Heart right ventricle (tissue), 16 donors: ENCODE measurements at regions not wholly inside any gene's neighbourhood (a gene's known extent, or its start where the extent isn't known, plus 50 kb on each side); places are given as distances from the start of the nearest gene placed in this dataset.

Source experiments
- ATAC-seq, 8 donors: fragments of 200-7000 bp; cut with Tn5 transposase; one replicate each; pipeline ENCODE4 v1.9.1; 2020; ENCODE audit warnings: mild to moderate bottlenecking in 8 of 8, moderate library complexity in 8 of 8, moderate number of reproducible peaks in 1 of 8
- DNase-seq, 2 donors: peaks; one replicate each; pipeline ENCODE4 v3.0.0-alpha.2; 2020
- H3K27ac ChIP-seq, 10 donors: fragments of 200-600 bp; sonication (generic) in 2 of 10; one replicate each; pipeline versions ENCODE4 v1.5.0 to v1.8.0; 2020 to 2022; ENCODE audit warnings: mild to moderate bottlenecking in 3 of 10
- H3K27me3 ChIP-seq, 7 donors: fragments of 200-600 bp; one replicate each; pipeline ENCODE4 v1.8.0; 2021 to 2022; ENCODE audit warnings: mild to moderate bottlenecking in 2 of 7
- H3K36me3 ChIP-seq, 9 donors: fragments of 200-600 bp; sonication (generic) in 1 of 9; one replicate each; pipeline versions ENCODE4 v1.5.0 to v1.8.0; 2020 to 2022; ENCODE audit warnings: mild to moderate bottlenecking in 2 of 9
- H3K4me1 ChIP-seq, 9 donors: fragments of 200-600 bp; sonication (generic) in 1 of 9; one replicate each; pipeline versions ENCODE4 v1.5.0 to v1.8.0; 2020 to 2022; ENCODE audit warnings: mild to moderate bottlenecking in 4 of 9
- H3K4me3 ChIP-seq, 10 donors: fragments of 200-600 bp; sonication (generic) in 2 of 10; one replicate each; pipeline versions ENCODE4 v1.5.0 to v1.8.0; 2020 to 2022; ENCODE audit warnings: mild to moderate bottlenecking in 7 of 10, moderate library complexity in 2 of 10
- H3K9me3 ChIP-seq, 11 donors: fragments of 200-600 bp in 10 of 11; sonication (generic) in 2 of 11; one replicate each; pipeline versions ENCODE4 v1.5.0 to v1.8.0; 2013 to 2022; ENCODE audit warnings: mild to moderate bottlenecking in 2 of 11, control low read depth in 1 of 11, moderate library complexity in 1 of 11
- CTCF ChIP-seq, 9 donors: fragments of 200-600 bp; sonication (generic) in 2 of 9; IDR thresholded peaks; one replicate each; pipeline versions ENCODE4 v1.5.0 to v1.8.0; 2021 to 2022; ENCODE audit warnings: antibody characterized with exemption in 9 of 9, mild to moderate bottlenecking in 5 of 9, moderate library complexity in 1 of 9
- WGBS, 2 donors: extraction: QIAGEN DNeasy Blood & Tissue Kit; methylation state at CpG; one replicate each; pipeline ENCODE4 v1.1.7; 2013; ENCODE audit warnings: inconsistent platforms in 1 of 2; 5-methylcytosine and 5-hydroxymethylcytosine counted together
- intact Hi-C, 10 donors: fragments of 100-400 bp; cut with DNase I; formaldehyde crosslinking; loops; one replicate each; pipeline versions ENCODE4 v1.11.1 to v1.14.2; 2022
- donor health status: Arrhythmogenic right ventricular cardiomyopathy.
- donor health status: ischemic (EF 13 %, LVEDD 7.1; RV severe dilation, severe dysfunction).
- donor health status: healthy with polysubstance abuse.
- donor health status: DM: no; HTN: yes; CAD: no.
- donor health status: DM: no; HTN: no; CAD: no.
- donor health status: ischemic (EF 25% LVEDD 6.9; RV normal size, moderate dysfunction).
- donor health status: ischemic (EF 25% LVEDD 5.7; RV mildly dilated, moderate dysfunction).
- donor health status: healthy.
- donor health status: DM: yes; HTN: yes; CAD: no.
- donor health status: Ischemic cardiomyopathy.
- donor health status: ischemic (EF 35%, LVEDD 5.7; RV mildly dilated, moderate dysfunction).
- donor health status: nonischemic (EF 11% LVEDD 7.7; RV severe dilation, severe dysfunction).
- donor health status: DM: yes; HTN: yes; CAD: no.
- donor health status: PGD.
- donor health status: ischemic (EF 29% LVEDD 5.4; RV normal size, mild dysfunction).
- donor health status: nonischemic (EF 23%, LVEDD 6.1; RV moderate dilation, normal function).

DNA sequence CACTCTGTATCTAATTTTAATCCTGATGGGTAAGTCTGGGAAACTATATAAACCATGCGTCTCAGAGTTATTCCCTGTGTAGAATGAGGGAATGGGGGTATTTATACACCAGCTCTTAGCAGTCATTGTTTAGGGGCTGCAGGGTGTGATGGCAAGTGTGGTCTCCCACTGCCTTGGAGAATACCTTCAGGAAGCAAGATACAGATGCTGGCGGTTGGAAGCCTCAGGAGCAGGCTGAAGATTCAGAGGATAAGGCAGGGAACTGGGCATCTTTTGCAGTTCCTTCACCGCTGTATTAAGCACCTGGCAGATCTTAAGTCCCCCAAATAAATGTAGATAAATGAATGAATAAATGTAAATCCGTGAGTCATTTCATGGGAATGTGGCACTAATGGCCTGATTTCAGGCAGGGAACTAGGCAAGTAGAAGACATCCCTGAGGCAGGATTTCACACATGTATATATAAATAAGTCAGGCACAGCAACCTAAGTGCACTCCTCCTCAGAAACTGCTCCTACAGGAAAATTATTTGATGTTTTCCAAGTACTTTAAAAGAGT, 209.2 kb upstream of the GADL1 start:
- DNase-seq (no peak), ATAC-seq (no peak)
- 88 to 93% methylated on average over 4 of the region's 4 CpGs for whole genome bisulfite sequencing, 2 donors
- peaks cover 0 to 3% (median 0%) of the 10 kb centered on the region in 11 donors for H3K9me3 ChIP-seq
- no peaks in the 10 kb centered on the region for H3K36me3 ChIP-seq
- H3K4me1 ChIP-seq = peaks cover 0 to 16% (median 0%) of the 10 kb centered on the region in 9 donors
- H3K27ac ChIP-seq = no peak overlapping the region
- peaks cover 0 to 3% (median 0%) of the 10 kb centered on the region in 7 donors for H3K27me3 ChIP-seq
- H3K4me3 ChIP-seq = no peak overlapping the region
- no peak for TF ChIP-seq CTCF (IDR thresholded peaks at IDR 0.05)
- intact Hi-C loops = no loop called here

- H3K9me3 ChIP-seq = peaks cover 0 to 6% (median 0%) of the 10 kb centered on the region in 11 donors
- H3K27ac ChIP-seq = no peak overlapping the region
- no peak overlapping the region for H3K4me3 ChIP-seq
- intact Hi-C loops = no loop called here
- no peak for TF ChIP-seq CTCF (IDR thresholded peaks at IDR 0.05)
- H3K27me3 ChIP-seq = peaks cover 0 to 3% (median 0%) of the 10 kb centered on the region in 7 donors
- 89 to 95% methylated on average over 1 of the region's 1 CpG for WGBS, 2 donors
- no peaks in the 10 kb centered on the region for H3K36me3 ChIP-seq
- peaks cover 0 to 16% (median 0%) of the 10 kb centered on the region in 9 donors for H3K4me1 ChIP-seq
- ATAC-seq (no peak), DNase-seq (no peak)
Measured at GRCh38 chr3:31105011-31105410, 210.6 kb upstream of the GADL1 start.

DNA sequence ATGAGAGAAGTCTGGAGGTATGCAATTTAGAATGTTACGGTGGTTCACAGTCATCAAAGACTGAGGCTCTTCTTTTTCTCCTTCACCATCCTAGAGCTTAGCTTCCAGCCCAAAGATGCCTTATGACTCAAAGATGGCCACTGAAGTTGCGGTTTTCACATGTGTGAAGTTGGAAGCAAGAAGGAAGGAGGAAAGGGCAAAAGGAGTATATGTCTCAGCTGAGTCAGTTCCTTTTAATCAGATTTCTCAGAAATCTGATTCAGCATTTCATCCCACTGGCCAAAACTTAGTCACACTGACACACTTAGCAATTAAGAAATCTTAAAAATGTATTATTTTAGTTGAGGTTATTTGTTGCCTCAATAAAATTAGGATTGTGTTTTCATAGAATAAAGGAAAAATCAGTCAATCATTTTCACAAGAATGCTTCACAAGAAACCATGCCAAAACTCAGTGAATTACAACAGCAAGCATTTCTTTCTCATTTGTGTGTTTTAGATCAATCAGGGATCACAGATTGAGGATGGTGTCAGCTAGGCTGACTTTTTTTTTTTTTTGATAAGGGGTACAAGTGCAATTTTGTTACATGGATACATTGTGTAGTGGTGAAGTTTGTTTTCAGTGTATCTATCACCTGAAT, 211.1 kb upstream of the GADL1 start:
- DNase-seq = no peak
- WGBS, 2 donors = 83 to 86% methylated on average over 2 of the region's 2 CpGs
- H3K27ac ChIP-seq = peak overlapping the region in 1 of 10 donors; percentile 20
- no peaks in the 10 kb centered on the region for H3K36me3 ChIP-seq
- TF ChIP-seq CTCF (IDR thresholded peaks at IDR 0.05) = no peak
- no peak overlapping the region for H3K4me3 ChIP-seq
- H3K9me3 ChIP-seq = peaks cover 0 to 6% (median 0%) of the 10 kb centered on the region in 11 donors
- peaks cover 0 to 16% (median 0%) of the 10 kb centered on the region in 9 donors for H3K4me1 ChIP-seq
- no peak for ATAC-seq
- peaks cover 0 to 3% (median 0%) of the 10 kb centered on the region in 7 donors for H3K27me3 ChIP-seq
- intact Hi-C loops = no loop called here

DNA sequence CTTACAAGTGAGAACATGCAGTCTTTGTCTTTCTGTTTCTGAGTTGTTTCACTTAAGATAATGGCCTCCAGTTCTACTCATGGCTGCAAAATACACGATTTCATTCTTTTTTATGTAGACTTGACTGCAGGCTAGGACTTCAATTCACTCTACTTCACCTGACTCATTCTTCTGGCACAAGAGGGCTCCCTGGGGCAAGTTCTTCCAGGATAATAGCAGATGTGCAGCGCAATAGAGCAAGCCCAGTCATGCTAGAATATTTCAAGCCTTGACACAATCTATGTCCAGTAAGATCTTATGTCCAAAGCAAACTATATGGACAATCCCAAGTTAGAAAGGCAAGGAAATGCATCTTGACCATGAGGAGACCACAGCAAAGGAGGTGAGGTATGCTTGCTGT, 211.7 kb upstream of the GADL1 start:
- WGBS, 2 donors = 84 to 87% methylated on average over 2 of the region's 2 CpGs
- no peaks in the 10 kb centered on the region for H3K36me3 ChIP-seq
- peak overlapping the region in 1 of 10 donors; percentile 20 for H3K27ac ChIP-seq
- no peak for DNase-seq
- intact Hi-C loops = no loop called here
- peaks cover 0 to 6% (median 0%) of the 10 kb centered on the region in 11 donors for H3K9me3 ChIP-seq
- no peak for TF ChIP-seq CTCF (IDR thresholded peaks at IDR 0.05)
- peaks cover 0 to 16% (median 0%) of the 10 kb centered on the region in 9 donors for H3K4me1 ChIP-seq
- H3K27me3 ChIP-seq = peaks cover 0 to 1% (median 0%) of the 10 kb centered on the region in 7 donors
- ATAC-seq = no peak
- H3K4me3 ChIP-seq = no peak overlapping the region
